ENCODE measurements at regions not wholly inside any gene's neighbourhood (a gene's known extent, or its start where the extent isn't known, plus 50 kb on each side); places are given as distances from the start of the nearest gene placed in this dataset.

GRCh38 chr2:191515551-191515950 lies 162.4 kb upstream of the NABP1 start:
- DNase-seq (ENCODE audit: low read depth) = no peak

GRCh38 chr2:191516260-191516659 lies 161.7 kb upstream of the NABP1 start:
- no peak for DNase-seq (ENCODE audit: low read depth)

GRCh38 chr2:191521608-191522208 lies 156.2 kb upstream of the NABP1 start:
- peak; percentile 20 for DNase-seq (ENCODE audit: low read depth)

- no peak for DNase-seq (ENCODE audit: low read depth)
Measured at GRCh38 chr2:191522478-191523120, 155.3 kb upstream of the NABP1 start.

- DNase-seq (ENCODE audit: low read depth) = no peak
Measured at GRCh38 chr2:191526091-191526490, 151.8 kb upstream of the NABP1 start.

GRCh38 chr2:191526536-191526935 lies 151.4 kb upstream of the NABP1 start:
- DNase-seq (ENCODE audit: low read depth) = no peak

GRCh38 chr2:191526953-191527556 lies 150.9 kb upstream of the NABP1 start:
- no peak for DNase-seq (ENCODE audit: low read depth)

GRCh38 chr2:191530618-191531017 lies 147.3 kb upstream of the NABP1 start:
- no peak for DNase-seq (ENCODE audit: low read depth)

- no peak for DNase-seq (ENCODE audit: low read depth)
Measured at GRCh38 chr2:191533693-191534180, 144.2 kb upstream of the NABP1 start.

- DNase-seq (ENCODE audit: low read depth) = no peak
Measured at GRCh38 chr2:191537921-191538320, 140.0 kb upstream of the NABP1 start.

GRCh38 chr2:191538334-191538903 lies 139.5 kb upstream of the NABP1 start:
- no peak for DNase-seq (ENCODE audit: low read depth)

- peak; percentile 24 for DNase-seq (ENCODE audit: low read depth)
Measured at GRCh38 chr2:191539068-191539467, 138.9 kb upstream of the NABP1 start.

GRCh38 chr2:191540681-191541080 lies 137.3 kb upstream of the NABP1 start:
- DNase-seq (ENCODE audit: low read depth) = no peak

GRCh38 chr2:191543708-191544107 lies 134.2 kb upstream of the NABP1 start:
- DNase-seq (ENCODE audit: low read depth) = no peak

GRCh38 chr2:191544461-191545062 lies 133.4 kb upstream of the NABP1 start:
- no peak for DNase-seq (ENCODE audit: low read depth)

- DNase-seq (ENCODE audit: low read depth) = no peak
Measured at GRCh38 chr2:191545361-191545760, 132.6 kb upstream of the NABP1 start.

GRCh38 chr2:191552066-191552465 lies 125.9 kb upstream of the NABP1 start:
- no peak for DNase-seq (ENCODE audit: low read depth)

GRCh38 chr2:191554240-191554639 lies 123.7 kb upstream of the NABP1 start:
- no peak for DNase-seq (ENCODE audit: low read depth)

- peak; percentile 69 for DNase-seq (ENCODE audit: low read depth)
Measured at GRCh38 chr2:191555092-191555742, 122.7 kb upstream of the NABP1 start.

- DNase-seq (ENCODE audit: low read depth) = no peak
Measured at GRCh38 chr2:191556463-191556862, 121.5 kb upstream of the NABP1 start.

GRCh38 chr2:191557841-191558240 lies 120.1 kb upstream of the NABP1 start:
- no peak for DNase-seq (ENCODE audit: low read depth)

GRCh38 chr2:191559569-191559968 lies 118.4 kb upstream of the NABP1 start:
- no peak for DNase-seq (ENCODE audit: low read depth)

All from HS-5 (cell line).